Thyroid gland (tissue), 4 donors: ENCODE measurements at regions not wholly inside any gene's neighbourhood (a gene's known extent, or its start where the extent isn't known, plus 50 kb on each side); places are given as distances from the start of the nearest gene placed in this dataset.

Source experiments
- DNase-seq, 2 donors: peaks; one replicate each; pipeline ENCODE4 v3.0.0-alpha.2; 2019
- H3K27ac ChIP-seq, 3 donors: fragments of 200-600 bp; sonication (generic); 1 replicate in 2 of 3; 2 replicates in 1 of 3; pipeline ENCODE4 v1.5.1; 2016 to 2019; ENCODE audit warnings: mild to moderate bottlenecking in 1 of 3, moderate library complexity in 1 of 3
- H3K27me3 ChIP-seq: fragments of 200-600 bp; sonication (generic); one replicate; pipeline ENCODE4 v1.5.1; 2019
- H3K36me3 ChIP-seq, 2 donors: fragments of 200-600 bp; sonication (generic); one replicate each; pipeline ENCODE4 v1.5.1; 2016 to 2019
- H3K4me1 ChIP-seq, 2 donors: fragments of 200-600 bp; sonication (generic); one replicate each; pipeline ENCODE4 v1.5.1; 2017 to 2019
- H3K4me3 ChIP-seq, 3 donors: fragments of 200-600 bp; sonication (generic); replicated peaks in 1 of 3; 1 replicate in 2 of 3; 2 replicates in 1 of 3; pipeline ENCODE4 v1.5.1; 2016; ENCODE audit warnings: mild to moderate bottlenecking in 1 of 3
- H3K9me3 ChIP-seq: fragments of 200-600 bp; sonication (generic); one replicate; pipeline ENCODE4 v1.5.1; 2017
- POLR2A ChIP-seq, 2 donors: fragments of 450-650 bp; IDR thresholded peaks; one replicate each; pipeline ENCODE4 v1.6.1; 2017; ENCODE audit warnings: antibody characterized with exemption in 2 of 2, mild to moderate bottlenecking in 2 of 2, moderate library complexity in 1 of 2
- WGBS, 2 donors: methylation state at CpG; one replicate each; pipeline ENCODE4 v1.1.5; 2017; 5-methylcytosine and 5-hydroxymethylcytosine counted together
- intact Hi-C: fragments of 100-400 bp; cut with DNase I; formaldehyde crosslinking; loops from one replicate; pipeline ENCODE4 v1.15.1; 2023
- TF ChIP-seq, protein P1 (sequence below), 6 experiments: fragments of 200-600 bp in 3 of 6; fragments of 450-650 bp in 3 of 6; sonication (generic) in 3 of 6; IDR thresholded peaks; one replicate each; pipeline ENCODE4 v1.5.1; 2016 to 2019; ENCODE audit warnings: antibody characterized with exemption in 6 of 6, mild to moderate bottlenecking in 2 of 6, inconsistent platforms in 1 of 6, moderate library complexity in 1 of 6

DNA sequence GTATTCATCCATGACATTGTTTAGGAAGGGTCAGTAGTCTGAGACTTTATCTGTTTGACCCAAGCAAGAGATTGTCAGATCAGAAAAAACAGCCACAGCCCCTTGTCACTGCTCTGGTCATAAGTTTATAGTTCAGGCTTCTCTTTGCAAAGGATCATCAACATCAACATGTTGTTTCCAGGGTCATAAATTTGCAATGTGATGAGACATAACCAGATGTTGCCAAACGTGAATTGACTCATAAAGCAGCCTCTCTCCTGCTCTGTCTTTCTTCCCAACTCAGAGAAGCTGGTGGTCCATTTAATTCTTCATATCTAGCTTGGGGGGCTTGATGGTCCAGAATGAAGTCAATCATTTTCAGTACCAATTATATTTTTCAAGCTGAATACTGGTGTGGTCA, 507.2 kb upstream of the PBX1 start:
- Histone ChIP-seq H3K4me1 (no peaks in the 10 kb centered on the region), H3K4me3 (no peak overlapping the region), H3K36me3 (no peaks in the 10 kb centered on the region), H3K9me3 (no peaks in the 10 kb centered on the region), H3K27me3 (no peaks in the 10 kb centered on the region), H3K27ac (no peak overlapping the region)
- no peak for TF ChIP-seq POLR2A (IDR thresholded peaks at IDR 0.05)
- TF ChIP-seq, protein P1, sequence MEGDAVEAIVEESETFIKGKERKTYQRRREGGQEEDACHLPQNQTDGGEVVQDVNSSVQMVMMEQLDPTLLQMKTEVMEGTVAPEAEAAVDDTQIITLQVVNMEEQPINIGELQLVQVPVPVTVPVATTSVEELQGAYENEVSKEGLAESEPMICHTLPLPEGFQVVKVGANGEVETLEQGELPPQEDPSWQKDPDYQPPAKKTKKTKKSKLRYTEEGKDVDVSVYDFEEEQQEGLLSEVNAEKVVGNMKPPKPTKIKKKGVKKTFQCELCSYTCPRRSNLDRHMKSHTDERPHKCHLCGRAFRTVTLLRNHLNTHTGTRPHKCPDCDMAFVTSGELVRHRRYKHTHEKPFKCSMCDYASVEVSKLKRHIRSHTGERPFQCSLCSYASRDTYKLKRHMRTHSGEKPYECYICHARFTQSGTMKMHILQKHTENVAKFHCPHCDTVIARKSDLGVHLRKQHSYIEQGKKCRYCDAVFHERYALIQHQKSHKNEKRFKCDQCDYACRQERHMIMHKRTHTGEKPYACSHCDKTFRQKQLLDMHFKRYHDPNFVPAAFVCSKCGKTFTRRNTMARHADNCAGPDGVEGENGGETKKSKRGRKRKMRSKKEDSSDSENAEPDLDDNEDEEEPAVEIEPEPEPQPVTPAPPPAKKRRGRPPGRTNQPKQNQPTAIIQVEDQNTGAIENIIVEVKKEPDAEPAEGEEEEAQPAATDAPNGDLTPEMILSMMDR (IDR thresholded peaks at IDR 0.05): no peak
- WGBS, 2 donors: 52 to 72% methylated on average over 1 of the region's 1 CpG
- intact Hi-C loops: no loop called here
- DNase-seq: no peak

DNA sequence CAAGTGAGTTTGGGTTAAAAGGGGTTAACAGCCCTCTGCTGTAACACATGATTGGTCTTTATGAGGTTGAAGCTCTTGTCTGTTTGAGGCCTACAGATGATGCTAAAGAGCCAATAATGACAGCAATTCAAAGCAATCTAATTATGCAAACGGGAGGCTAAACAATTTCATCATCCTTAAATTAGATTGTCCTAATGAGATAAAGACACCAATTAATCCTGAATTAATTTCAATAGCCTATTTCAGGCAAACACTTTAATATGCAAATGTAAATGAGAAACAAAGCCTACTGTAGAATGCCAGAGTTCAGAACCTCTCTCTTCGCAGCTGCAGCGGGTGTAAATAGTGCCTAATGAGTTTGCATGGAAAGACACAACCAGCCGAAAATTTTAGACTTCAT, 504.7 kb upstream of the PBX1 start:
- intact Hi-C loops: no loop called here
- Histone ChIP-seq H3K4me1 (no peaks in the 10 kb centered on the region), H3K27ac (no peak overlapping the region), H3K36me3 (no peaks in the 10 kb centered on the region), H3K9me3 (no peaks in the 10 kb centered on the region), H3K4me3 (no peak overlapping the region), H3K27me3 (no peaks in the 10 kb centered on the region)
- no peak for DNase-seq
- 68 to 77% methylated on average over 4 of the region's 4 CpGs for WGBS, 2 donors
- TF ChIP-seq POLR2A (IDR thresholded peaks at IDR 0.05): no peak
- TF ChIP-seq, protein P1 (IDR thresholded peaks at IDR 0.05): no peak

DNA sequence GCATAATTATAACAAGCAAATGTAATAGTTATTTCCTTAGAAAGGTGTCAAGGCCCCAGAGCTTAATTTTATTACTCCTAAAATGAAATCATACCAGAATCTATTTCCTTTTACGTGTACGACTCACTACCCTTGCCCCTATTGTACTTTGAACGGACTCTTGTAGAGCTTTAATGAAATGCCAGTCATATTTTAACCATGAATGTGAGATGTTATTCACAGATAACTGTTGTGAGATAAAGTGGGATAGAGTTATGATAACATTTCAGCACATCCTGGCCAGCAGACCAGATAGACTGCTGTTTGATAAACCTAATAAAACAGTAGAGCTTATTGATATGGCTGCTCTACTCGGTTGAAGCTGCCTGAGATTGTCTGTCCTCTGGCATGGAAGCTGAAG, 500.8 kb upstream of the PBX1 start:
- 78 to 79% methylated on average over 4 of the region's 4 CpGs for WGBS, 2 donors
- H3K27me3 ChIP-seq: no peaks in the 10 kb centered on the region
- intact Hi-C loops: no loop called here
- no peaks in the 10 kb centered on the region for H3K9me3 ChIP-seq
- H3K4me1 ChIP-seq: no peaks in the 10 kb centered on the region
- DNase-seq: no peak
- TF ChIP-seq, protein P1 (IDR thresholded peaks at IDR 0.05): no peak
- TF ChIP-seq POLR2A (IDR thresholded peaks at IDR 0.05): no peak
- H3K4me3 ChIP-seq: no peak overlapping the region
- no peak overlapping the region for H3K27ac ChIP-seq
- H3K36me3 ChIP-seq: no peaks in the 10 kb centered on the region

DNA sequence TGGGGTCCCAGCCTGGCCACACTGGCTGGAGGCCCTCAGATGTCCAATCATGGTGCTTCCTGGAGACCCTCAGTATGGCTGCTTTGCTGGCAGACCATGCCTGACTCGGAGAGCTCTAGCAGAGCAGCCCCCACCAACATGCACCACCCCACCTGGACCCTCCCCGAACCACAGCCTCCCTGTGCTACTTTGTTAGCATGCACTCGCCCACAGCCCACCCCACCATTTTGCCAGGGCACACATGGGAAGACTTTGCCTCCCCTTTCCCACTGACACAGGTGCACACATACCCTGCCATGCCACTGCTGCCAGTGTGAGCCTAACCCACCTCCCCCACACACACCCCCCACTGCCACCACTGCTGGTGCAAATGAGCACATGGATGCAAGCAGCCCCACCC, 497.5 kb upstream of the PBX1 start:
- H3K36me3 ChIP-seq: no peaks in the 10 kb centered on the region
- no peaks in the 10 kb centered on the region for H3K27me3 ChIP-seq
- TF ChIP-seq POLR2A (IDR thresholded peaks at IDR 0.05): no peak
- TF ChIP-seq, protein P1 (IDR thresholded peaks at IDR 0.05): no peak
- no peak for DNase-seq
- H3K4me1 ChIP-seq: no peaks in the 10 kb centered on the region
- intact Hi-C loops: no loop called here
- no peaks in the 10 kb centered on the region for H3K9me3 ChIP-seq
- H3K4me3 ChIP-seq: no peak overlapping the region
- 75 to 87% methylated on average over 3 of the region's 3 CpGs for WGBS, 2 donors
- no peak overlapping the region for H3K27ac ChIP-seq

DNA sequence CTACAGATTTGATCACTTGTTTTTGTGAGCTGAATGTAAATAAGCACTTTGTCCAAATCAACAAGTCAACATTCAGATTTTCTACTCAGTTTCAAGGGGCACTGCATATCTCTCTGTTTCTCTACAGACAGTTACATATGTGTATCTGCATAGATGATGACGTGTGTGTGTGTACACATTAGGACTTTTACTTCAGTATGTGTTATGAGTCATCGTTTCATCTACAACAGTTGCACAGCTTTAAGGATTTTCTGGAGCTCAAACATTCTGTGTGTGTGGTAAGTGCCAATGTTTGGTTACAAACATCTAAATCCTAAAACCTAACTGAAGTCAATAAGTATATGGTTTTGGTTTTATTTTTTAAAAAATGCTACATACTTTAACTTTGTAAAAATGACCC, 494.5 kb upstream of the PBX1 start:
- no peak for TF ChIP-seq POLR2A (IDR thresholded peaks at IDR 0.05)
- TF ChIP-seq, protein P1 (IDR thresholded peaks at IDR 0.05): no peak
- no peak overlapping the region for H3K27ac ChIP-seq
- no peaks in the 10 kb centered on the region for H3K9me3 ChIP-seq
- H3K36me3 ChIP-seq: no peaks in the 10 kb centered on the region
- no peak overlapping the region for H3K4me3 ChIP-seq
- DNase-seq: no peak
- 80 to 81% methylated on average over 2 of the region's 2 CpGs for WGBS, 2 donors
- no peaks in the 10 kb centered on the region for H3K27me3 ChIP-seq
- no peaks in the 10 kb centered on the region for H3K4me1 ChIP-seq
- intact Hi-C loops: no loop called here
